ENCODE measurements at regions not wholly inside any gene's neighbourhood (a gene's known extent, or its start where the extent isn't known, plus 50 kb on each side); places are given as distances from the start of the nearest gene placed in this dataset.

DNA sequence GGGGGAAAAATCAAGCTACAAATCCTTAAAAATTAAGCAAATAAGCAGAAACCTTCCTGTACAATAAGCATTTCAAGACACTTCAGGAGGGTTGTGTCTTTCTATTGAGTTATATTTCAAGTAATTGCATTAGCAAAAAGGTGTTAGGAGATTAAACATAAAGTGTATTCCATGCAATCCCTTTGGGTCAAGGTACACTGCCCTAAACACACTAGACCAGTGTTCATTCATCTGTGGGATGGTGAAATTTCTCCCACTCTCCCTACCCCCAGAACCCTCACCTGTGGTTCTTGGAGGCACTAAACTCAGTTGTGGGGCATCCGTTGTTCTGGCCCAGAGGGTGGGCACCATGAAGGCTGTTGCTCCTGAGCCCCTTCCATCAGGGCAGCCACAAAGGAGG, 205.1 kb upstream of the SGK1 start:
- TF ChIP-seq, protein P1, sequence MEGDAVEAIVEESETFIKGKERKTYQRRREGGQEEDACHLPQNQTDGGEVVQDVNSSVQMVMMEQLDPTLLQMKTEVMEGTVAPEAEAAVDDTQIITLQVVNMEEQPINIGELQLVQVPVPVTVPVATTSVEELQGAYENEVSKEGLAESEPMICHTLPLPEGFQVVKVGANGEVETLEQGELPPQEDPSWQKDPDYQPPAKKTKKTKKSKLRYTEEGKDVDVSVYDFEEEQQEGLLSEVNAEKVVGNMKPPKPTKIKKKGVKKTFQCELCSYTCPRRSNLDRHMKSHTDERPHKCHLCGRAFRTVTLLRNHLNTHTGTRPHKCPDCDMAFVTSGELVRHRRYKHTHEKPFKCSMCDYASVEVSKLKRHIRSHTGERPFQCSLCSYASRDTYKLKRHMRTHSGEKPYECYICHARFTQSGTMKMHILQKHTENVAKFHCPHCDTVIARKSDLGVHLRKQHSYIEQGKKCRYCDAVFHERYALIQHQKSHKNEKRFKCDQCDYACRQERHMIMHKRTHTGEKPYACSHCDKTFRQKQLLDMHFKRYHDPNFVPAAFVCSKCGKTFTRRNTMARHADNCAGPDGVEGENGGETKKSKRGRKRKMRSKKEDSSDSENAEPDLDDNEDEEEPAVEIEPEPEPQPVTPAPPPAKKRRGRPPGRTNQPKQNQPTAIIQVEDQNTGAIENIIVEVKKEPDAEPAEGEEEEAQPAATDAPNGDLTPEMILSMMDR (conservative IDR thresholded peaks at IDR 0.05; ENCODE audit: control insufficient read depth, insufficient read depth, low read depth, low read length) = no peak
- no peak overlapping the region for H3K4me3 ChIP-seq (ENCODE audit: control insufficient read depth, low read depth, low read length)
- DNase-seq (ENCODE audit: low read depth) = no peak

DNA sequence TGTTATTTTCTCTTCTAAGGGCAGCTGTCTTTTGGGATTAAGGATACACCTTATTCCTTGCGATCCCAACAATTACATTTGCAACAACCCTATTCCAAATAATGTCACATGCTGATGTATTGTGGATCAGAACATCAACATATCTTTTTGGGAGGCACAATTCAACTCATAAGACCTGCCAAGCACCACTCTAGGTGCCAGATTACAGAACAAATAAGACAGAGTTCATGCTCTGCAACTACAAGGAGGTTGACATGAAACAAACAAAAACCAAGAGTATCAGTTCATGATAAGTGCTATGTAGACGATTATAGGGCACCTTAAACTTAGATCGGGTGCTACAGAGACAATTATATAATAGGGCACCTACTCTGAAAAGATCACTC, 203.2 kb upstream of the SGK1 start:
- H3K4me3 ChIP-seq (ENCODE audit: control insufficient read depth, low read depth, low read length) = no peak overlapping the region
- no peak for DNase-seq (ENCODE audit: low read depth)
- TF ChIP-seq, protein P1 (conservative IDR thresholded peaks at IDR 0.05; ENCODE audit: control insufficient read depth, insufficient read depth, low read depth, low read length) = no peak

DNA sequence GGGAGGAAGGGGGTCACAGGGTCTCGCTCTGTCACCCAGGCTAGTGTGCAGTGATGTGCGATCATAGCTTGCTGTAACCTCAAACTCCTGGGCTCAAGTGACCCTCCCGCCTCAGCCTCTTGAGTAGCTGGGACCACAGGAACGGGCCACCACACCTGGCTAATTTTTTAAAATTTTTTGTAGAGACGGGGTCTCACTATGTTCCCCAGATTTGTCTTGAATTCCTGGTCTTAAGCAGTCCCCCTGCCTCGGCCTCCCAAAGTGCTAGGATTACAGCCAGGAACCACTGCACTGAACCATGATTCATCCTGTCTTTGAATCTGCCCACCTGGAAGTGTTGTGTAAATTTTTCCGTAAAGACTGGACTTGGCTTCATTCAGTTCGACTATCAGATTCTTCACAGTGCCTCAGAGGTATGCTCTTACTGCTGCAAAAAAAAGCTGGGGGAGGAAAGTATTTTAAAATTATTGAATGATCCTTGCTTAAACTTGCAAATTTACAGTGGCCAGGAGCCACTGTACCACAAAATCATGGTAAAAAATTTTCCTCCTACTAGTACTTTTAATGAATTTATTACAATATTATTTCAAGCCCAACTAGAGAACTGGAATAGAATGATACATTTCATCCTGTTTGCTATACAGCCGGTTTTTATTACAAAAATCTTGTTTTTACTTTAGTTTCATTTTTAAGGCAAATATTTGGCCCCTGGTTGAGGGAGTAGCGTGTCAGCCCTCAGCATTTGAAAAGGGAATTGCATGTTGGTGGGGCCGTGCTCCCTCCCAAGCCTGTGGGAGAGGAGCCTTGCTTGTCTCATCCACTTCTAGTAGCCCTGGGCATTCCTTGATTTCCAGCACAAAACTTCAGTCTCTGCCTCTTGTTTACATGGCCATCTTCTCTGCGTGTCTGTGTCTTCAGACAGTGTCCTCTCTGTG, 202.5 kb upstream of the SGK1 start:
- no peak overlapping the region for H3K4me3 ChIP-seq (ENCODE audit: control insufficient read depth, low read depth, low read length)
- DNase-seq (ENCODE audit: low read depth) = peak; percentile 70
- TF ChIP-seq, protein P1 (conservative IDR thresholded peaks at IDR 0.05; ENCODE audit: control insufficient read depth, insufficient read depth, low read depth, low read length) = no peak

DNA sequence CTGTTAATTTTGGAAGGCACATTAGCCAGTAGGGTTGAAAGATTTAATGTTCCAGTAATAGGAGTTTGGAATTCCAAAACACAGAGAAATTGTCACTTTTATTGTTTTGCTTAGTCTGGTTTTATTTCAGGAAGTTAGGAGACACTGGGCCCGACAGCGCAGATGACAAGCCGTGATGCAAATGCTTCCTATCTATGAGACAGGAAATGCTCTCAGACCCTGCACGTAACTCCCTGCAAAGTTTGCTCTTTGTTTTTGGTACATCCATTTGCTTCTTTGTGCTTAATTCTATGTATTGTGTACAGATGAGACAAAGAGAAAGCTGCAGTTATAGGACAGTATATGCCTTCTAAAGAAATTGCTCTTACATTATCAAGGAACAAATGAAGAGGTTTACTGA, 201.6 kb upstream of the SGK1 start:
- TF ChIP-seq, protein P1 (conservative IDR thresholded peaks at IDR 0.05; ENCODE audit: control insufficient read depth, insufficient read depth, low read depth, low read length) = no peak
- no peak overlapping the region for H3K4me3 ChIP-seq (ENCODE audit: control insufficient read depth, low read depth, low read length)
- DNase-seq (ENCODE audit: low read depth) = no peak

DNA sequence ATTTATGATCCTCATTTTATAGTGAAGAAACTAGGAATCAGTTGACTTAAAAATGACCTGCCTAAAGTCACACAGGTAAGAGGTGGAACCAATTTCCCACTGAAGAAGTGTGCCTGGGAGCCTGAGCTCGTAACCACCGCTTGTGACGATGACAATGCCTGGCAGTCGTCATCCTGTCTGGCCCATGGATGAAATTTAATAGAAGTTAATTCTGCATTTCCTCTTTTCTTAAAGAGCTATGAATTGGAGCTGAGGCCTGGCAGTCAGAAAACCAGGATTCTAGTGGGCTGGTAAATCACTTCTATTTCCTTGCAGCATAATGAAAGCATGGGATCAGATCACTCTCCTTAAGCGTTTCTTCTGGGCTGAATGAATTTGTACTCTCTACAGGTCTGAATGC, 200.0 kb upstream of the SGK1 start:
- H3K4me3 ChIP-seq (ENCODE audit: control insufficient read depth, low read depth, low read length) = no peak overlapping the region
- DNase-seq (ENCODE audit: low read depth) = no peak
- TF ChIP-seq, protein P1 (conservative IDR thresholded peaks at IDR 0.05; ENCODE audit: control insufficient read depth, insufficient read depth, low read depth, low read length) = no peak

DNA sequence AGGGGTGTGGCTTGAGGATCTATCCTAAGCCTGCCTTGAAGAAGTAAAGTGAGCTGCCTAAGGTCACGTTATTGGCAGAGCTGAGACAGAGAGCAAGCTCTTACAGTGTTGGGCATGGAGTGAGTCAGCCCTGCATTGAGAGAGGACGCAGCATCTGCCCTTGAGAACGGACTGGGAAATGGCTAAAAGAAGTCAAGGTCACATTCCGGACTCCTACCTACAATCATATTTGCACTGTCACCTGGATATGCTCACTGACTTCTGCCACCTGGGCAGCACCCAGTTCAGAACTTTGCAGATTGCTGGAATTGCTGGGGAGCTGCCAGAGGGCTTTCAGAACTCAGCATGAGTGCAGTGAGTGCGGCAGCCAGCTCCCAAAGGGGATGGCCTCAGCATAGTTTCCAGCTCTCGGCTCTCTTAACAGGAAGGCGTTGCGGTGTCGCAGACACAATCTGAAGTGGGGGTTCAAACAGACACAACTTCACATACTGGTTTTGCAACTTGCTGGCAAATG, 199.3 kb upstream of the SGK1 start:
- DNase-seq (ENCODE audit: low read depth) = peak; percentile 94

More for the DNA sequence above, 199.3 kb upstream of the SGK1 start:
- TF ChIP-seq, protein P1 (conservative IDR thresholded peaks at IDR 0.05; ENCODE audit: control insufficient read depth, insufficient read depth, low read depth, low read length) = no peak
- H3K4me3 ChIP-seq (ENCODE audit: control insufficient read depth, low read depth, low read length) = peak overlapping the region; percentile 27

All from fibroblast of mammary gland (primary cell).